SK-N-SH treated with all-trans-retinoic acid at 6 μM for 48 hours (cell line): ENCODE measurements at regions not wholly inside any gene's neighbourhood (a gene's known extent, or its start where the extent isn't known, plus 50 kb on each side); places are given as distances from the start of the nearest gene placed in this dataset.

Experiments used
- ATAC-seq: fragments of 200-7000 bp; cut with Tn5 transposase; 3 replicates; pipeline ENCODE4 v1.9.1; 2020; ENCODE audit warnings: mild to moderate bottlenecking, moderate library complexity
- CREB5 ChIP-seq: fragments of 250-450 bp; sonication (Bioruptor Pico); IDR thresholded peaks from 2 replicates; pipeline ENCODE4 v1.5.1; 2020; ENCODE audit warnings: low read depth, mild to moderate bottlenecking, moderate library complexity
- CSDC2 ChIP-seq: fragments of 250-450 bp; sonication (Bioruptor Pico); IDR thresholded peaks from 2 replicates; pipeline ENCODE4 v1.5.0; 2020; ENCODE audit warnings: mild to moderate bottlenecking, moderate library complexity
- CSRNP3 ChIP-seq: fragments of 250-450 bp; sonication (Bioruptor Pico); IDR thresholded peaks from 2 replicates; pipeline ENCODE4 v1.5.1; 2021; ENCODE audit warnings: mild to moderate bottlenecking, moderate library complexity
- ESRRG ChIP-seq: fragments of 250-450 bp; sonication (Bioruptor Pico); IDR thresholded peaks from 2 replicates; pipeline ENCODE4 v1.6.1; 2021; ENCODE audit warnings: mild to moderate bottlenecking
- GLIS3 ChIP-seq: fragments of 250-450 bp; sonication (Bioruptor Pico); IDR thresholded peaks from 2 replicates; pipeline ENCODE4 v1.5.0; 2020; ENCODE audit warnings: mild to moderate bottlenecking, moderate library complexity
- ISL1 ChIP-seq: fragments of 250-450 bp; sonication (Bioruptor Pico); IDR thresholded peaks from 2 replicates; pipeline ENCODE4 v2.1.2; 2022; ENCODE audit warnings: mild to moderate bottlenecking, moderate library complexity
- OSR1 ChIP-seq: fragments of 250-450 bp; sonication (Bioruptor Pico); IDR thresholded peaks from 2 replicates; pipeline ENCODE4 v1.8.0; 2022; ENCODE audit warnings: moderate library complexity, mild to moderate bottlenecking, inconsistent platforms
- PPARA ChIP-seq: fragments of 250-450 bp; sonication (Bioruptor Pico); IDR thresholded peaks from 2 replicates; pipeline ENCODE4 v1.5.0; 2020; ENCODE audit warnings: mild to moderate bottlenecking, borderline replicate concordance
- RARB ChIP-seq: fragments of 250-450 bp; sonication (Bioruptor Pico); IDR thresholded peaks from 2 replicates; pipeline ENCODE4 v1.8.0; 2021; ENCODE audit warnings: mild to moderate bottlenecking, moderate library complexity
- SNAI2 ChIP-seq: fragments of 250-450 bp; sonication (Bioruptor Pico); IDR thresholded peaks from 2 replicates; pipeline ENCODE4 v1.5.0; 2020; ENCODE audit warnings: mild to moderate bottlenecking, moderate library complexity
- TCF4 ChIP-seq: fragments of 250-450 bp; sonication (Bioruptor Pico); IDR thresholded peaks from 2 replicates; pipeline ENCODE4 v1.8.0; 2021; ENCODE audit warnings: mild to moderate bottlenecking, moderate library complexity, borderline replicate concordance
- TOX ChIP-seq: fragments of 250-450 bp; sonication (Bioruptor Pico); IDR thresholded peaks from 2 replicates; pipeline ENCODE4 v1.8.0; 2021; ENCODE audit warnings: mild to moderate bottlenecking, moderate library complexity, borderline replicate concordance
- TSHZ2 ChIP-seq: fragments of 250-450 bp; sonication (Bioruptor Pico); IDR thresholded peaks from 2 replicates; pipeline ENCODE4 v1.5.0; 2020; ENCODE audit warnings: mild to moderate bottlenecking, moderate library complexity
- ZC3H10 ChIP-seq: fragments of 250-450 bp; sonication (Bioruptor Pico); IDR thresholded peaks from 2 replicates; pipeline ENCODE4 v1.5.1; 2021; ENCODE audit warnings: mild to moderate bottlenecking, moderate library complexity
- ZFP30 ChIP-seq: fragments of 450-650 bp; formaldehyde crosslinking; IDR thresholded peaks from 2 replicates; pipeline ENCODE4 v1.5.0; 2022; ENCODE audit warnings: mild to moderate bottlenecking, moderate library complexity
- ZNF565 ChIP-seq: fragments of 450-650 bp; formaldehyde crosslinking; conservative IDR thresholded peaks from 2 replicates; pipeline ENCODE4 v1.5.0; 2020; ENCODE audit warnings: low read depth, mild to moderate bottlenecking, moderate library complexity
- ZNF70 ChIP-seq: fragments of 450-650 bp; formaldehyde crosslinking; IDR thresholded peaks from 2 replicates; pipeline ENCODE4 v1.5.0; 2020; ENCODE audit warnings: mild to moderate bottlenecking, moderate library complexity
- ZNF8 ChIP-seq: fragments of 450-650 bp; formaldehyde crosslinking; IDR thresholded peaks from 2 replicates; pipeline ENCODE4 v1.5.0; 2020; ENCODE audit warnings: mild to moderate bottlenecking, moderate library complexity
- TF ChIP-seq, protein P1 (sequence below): fragments of 250-450 bp; sonication (Bioruptor Pico); IDR thresholded peaks from 2 replicates; pipeline ENCODE4 v1.8.0; 2020; ENCODE audit warnings: mild to moderate bottlenecking, moderate library complexity, borderline replicate concordance
- TF ChIP-seq, protein P2 (sequence below): fragments of 250-450 bp; sonication (Bioruptor Pico); IDR thresholded peaks from 2 replicates; pipeline ENCODE4 v1.8.0; 2021; ENCODE audit warnings: low read depth, mild to moderate bottlenecking, moderate library complexity, borderline replicate concordance

- no peak for TF ChIP-seq RARB (CRISPR knock-in tag)
- no peak for TF ChIP-seq CREB5 (CRISPR knock-in tag)
- no peak for TF ChIP-seq ZFP30 (CRISPR knock-in tag)
- TF ChIP-seq ZNF565 (CRISPR knock-in tag) = no peak
- TF ChIP-seq ESRRG = no peak
- no peak for TF ChIP-seq ZNF8 (CRISPR knock-in tag)
- TF ChIP-seq OSR1 (CRISPR knock-in tag) = no peak
- no peak for TF ChIP-seq ISL1
- no peak for TF ChIP-seq TSHZ2
- TF ChIP-seq ZNF70 (CRISPR knock-in tag) = no peak
- no peak for TF ChIP-seq CSDC2 (CRISPR knock-in tag)
- no peak for TF ChIP-seq TOX (CRISPR knock-in tag)
- no peak for TF ChIP-seq SNAI2 (CRISPR knock-in tag)
- TF ChIP-seq, protein P1, sequence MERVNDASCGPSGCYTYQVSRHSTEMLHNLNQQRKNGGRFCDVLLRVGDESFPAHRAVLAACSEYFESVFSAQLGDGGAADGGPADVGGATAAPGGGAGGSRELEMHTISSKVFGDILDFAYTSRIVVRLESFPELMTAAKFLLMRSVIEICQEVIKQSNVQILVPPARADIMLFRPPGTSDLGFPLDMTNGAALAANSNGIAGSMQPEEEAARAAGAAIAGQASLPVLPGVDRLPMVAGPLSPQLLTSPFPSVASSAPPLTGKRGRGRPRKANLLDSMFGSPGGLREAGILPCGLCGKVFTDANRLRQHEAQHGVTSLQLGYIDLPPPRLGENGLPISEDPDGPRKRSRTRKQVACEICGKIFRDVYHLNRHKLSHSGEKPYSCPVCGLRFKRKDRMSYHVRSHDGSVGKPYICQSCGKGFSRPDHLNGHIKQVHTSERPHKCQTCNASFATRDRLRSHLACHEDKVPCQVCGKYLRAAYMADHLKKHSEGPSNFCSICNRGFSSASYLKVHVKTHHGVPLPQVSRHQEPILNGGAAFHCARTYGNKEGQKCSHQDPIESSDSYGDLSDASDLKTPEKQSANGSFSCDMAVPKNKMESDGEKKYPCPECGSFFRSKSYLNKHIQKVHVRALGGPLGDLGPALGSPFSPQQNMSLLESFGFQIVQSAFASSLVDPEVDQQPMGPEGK (CRISPR knock-in tag) = no peak
- no peak for TF ChIP-seq PPARA (CRISPR knock-in tag)
- TF ChIP-seq, protein P2, sequence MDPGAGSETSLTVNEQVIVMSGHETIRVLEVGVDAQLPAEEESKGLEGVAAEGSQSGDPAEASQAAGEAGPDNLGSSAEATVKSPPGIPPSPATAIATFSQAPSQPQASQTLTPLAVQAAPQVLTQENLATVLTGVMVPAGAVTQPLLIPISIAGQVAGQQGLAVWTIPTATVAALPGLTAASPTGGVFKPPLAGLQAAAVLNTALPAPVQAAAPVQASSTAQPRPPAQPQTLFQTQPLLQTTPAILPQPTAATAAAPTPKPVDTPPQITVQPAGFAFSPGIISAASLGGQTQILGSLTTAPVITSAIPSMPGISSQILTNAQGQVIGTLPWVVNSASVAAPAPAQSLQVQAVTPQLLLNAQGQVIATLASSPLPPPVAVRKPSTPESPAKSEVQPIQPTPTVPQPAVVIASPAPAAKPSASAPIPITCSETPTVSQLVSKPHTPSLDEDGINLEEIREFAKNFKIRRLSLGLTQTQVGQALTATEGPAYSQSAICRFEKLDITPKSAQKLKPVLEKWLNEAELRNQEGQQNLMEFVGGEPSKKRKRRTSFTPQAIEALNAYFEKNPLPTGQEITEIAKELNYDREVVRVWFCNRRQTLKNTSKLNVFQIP (CRISPR knock-in tag) = no peak
- no peak for TF ChIP-seq CSRNP3 (CRISPR knock-in tag)
- no peak for ATAC-seq
These were observed 651.1 kb downstream of the ANKRD50 start for GRCh38 chr4:124061413-124061812.

DNA sequence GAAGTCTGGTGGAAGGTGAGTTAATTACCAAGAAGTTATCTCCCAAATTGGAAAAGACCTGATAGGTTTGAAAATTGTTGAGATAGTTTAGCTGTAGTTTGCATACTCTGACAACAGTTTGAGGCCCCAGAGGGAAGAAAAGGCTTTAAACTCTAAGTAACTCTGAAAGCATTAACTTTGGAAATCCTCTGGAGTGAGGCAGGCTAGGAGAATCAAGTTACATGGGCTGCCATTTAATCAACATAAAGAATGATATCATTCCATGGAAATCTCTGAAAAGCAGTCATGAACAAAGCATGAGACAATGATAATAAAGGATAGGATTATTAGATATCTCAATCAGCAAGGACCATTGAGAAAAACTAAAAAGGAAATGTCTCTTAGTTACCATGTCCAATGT lies 647.1 kb downstream of the ANKRD50 start:
- TF ChIP-seq OSR1 (CRISPR knock-in tag) = no peak
- TF ChIP-seq CSDC2 (CRISPR knock-in tag) = no peak
- no peak for TF ChIP-seq SNAI2 (CRISPR knock-in tag)
- no peak for TF ChIP-seq ZNF565 (CRISPR knock-in tag)
- no peak for TF ChIP-seq ZC3H10 (CRISPR knock-in tag)
- no peak for TF ChIP-seq GLIS3 (CRISPR knock-in tag)
- TF ChIP-seq, protein P1 (CRISPR knock-in tag) = no peak
- TF ChIP-seq, protein P2 (CRISPR knock-in tag) = no peak
- TF ChIP-seq TOX (CRISPR knock-in tag) = no peak
- no peak for TF ChIP-seq ZFP30 (CRISPR knock-in tag)
- TF ChIP-seq ZNF70 (CRISPR knock-in tag) = no peak
- no peak for TF ChIP-seq TCF4 (CRISPR knock-in tag)

More for the DNA sequence above, 647.1 kb downstream of the ANKRD50 start:
- ATAC-seq = no peak
